Caco-2 (cell line): ENCODE measurements at regions not wholly inside any gene's neighbourhood (a gene's known extent, or its start where the extent isn't known, plus 50 kb on each side); places are given as distances from the start of the nearest gene placed in this dataset.

ENCODE experiments used
- BruUV-seq: library from RNA; stranded (reverse); fragments of 400-500 nt; replicated peaks from 2 replicates; lab custom pipeline; 2021; lab: Mats Ljungman, UMichigan
- CTCF ChIA-PET: fragments of 300-600 bp; sonication (Branson Sonifier 250); formaldehyde crosslinking; loops from one replicate; lab custom pipeline; 2022; ENCODE audit warnings: antibody characterized with exemption; lab: Charles Lee
- POLR2A ChIA-PET: fragments of 300-600 bp; sonication (Branson Sonifier 250); formaldehyde crosslinking; loops from one replicate; lab custom pipeline; 2022; ENCODE audit warnings: antibody characterized with exemption; lab: Charles Lee
- DNase-seq, 2 experiments: peaks; one replicate each; pipeline versions ENCODE4 v3.0.0 to v3.0.0-alpha.2; 2020 to 2022
- H3K27me3 ChIP-seq: replicated peaks from 2 replicates; pipeline ENCODE4 v1.6.0; 2011; ENCODE audit warnings: low read length; ENCODE audit not compliant: control insufficient read depth, insufficient read depth
- H3K36me3 ChIP-seq: 2 replicates; pipeline ENCODE4 v1.5.1; 2011; ENCODE audit warnings: low read length; ENCODE audit not compliant: control insufficient read depth, insufficient read depth
- H3K4me1 ChIP-seq: fragments of 250-450 bp; sonication (Bioruptor Pico); 2 replicates; pipeline ENCODE4 v1.5.1; 2020; ENCODE audit warnings: mild to moderate bottlenecking
- H3K4me3 ChIP-seq: 2 replicates; pipeline ENCODE4 v1.5.1; 2011; ENCODE audit warnings: low read depth, mild to moderate bottlenecking, control low read depth, low read length
- H3K9me3 ChIP-seq: fragments of 250-450 bp; sonication (Bioruptor Pico); 2 replicates; pipeline ENCODE4 v1.5.1; 2020; ENCODE audit warnings: mild to moderate bottlenecking, moderate library complexity
- H3K27ac Mint-ChIP-seq: one replicate; pipeline ENCODE4 v1.8.0; 2022; ENCODE audit warnings: mixed read lengths; ENCODE audit not compliant: unreplicated experiment
- H3K27me3 Mint-ChIP-seq: one replicate; pipeline ENCODE4 v1.8.0; 2022; ENCODE audit warnings: mixed read lengths; ENCODE audit not compliant: insufficient read depth, unreplicated experiment
- H3K36me3 Mint-ChIP-seq: one replicate; pipeline ENCODE4 v1.8.0; 2022; ENCODE audit warnings: mild to moderate bottlenecking, mixed read lengths; ENCODE audit not compliant: insufficient read depth, unreplicated experiment
- H3K4me1 Mint-ChIP-seq: one replicate; pipeline ENCODE4 v1.8.0; 2022; ENCODE audit warnings: low read depth, mixed read lengths; ENCODE audit not compliant: unreplicated experiment
- H3K4me3 Mint-ChIP-seq: one replicate; pipeline ENCODE4 v1.8.0; 2022; ENCODE audit warnings: mild to moderate bottlenecking, moderate library complexity, mixed read lengths; ENCODE audit not compliant: unreplicated experiment
- H3K9me3 Mint-ChIP-seq: one replicate; pipeline ENCODE4 v1.8.0; 2022; ENCODE audit warnings: mixed read lengths; ENCODE audit not compliant: unreplicated experiment
- intact Hi-C: fragments of 100-400 bp; cut with micrococcal nuclease; formaldehyde crosslinking; loops from one replicate; pipeline ENCODE4 v1.10.0; 2022; ENCODE audit not compliant: unreplicated experiment
- TF ChIP-seq, protein P1 (sequence below), 2 experiments: fragments of 200-600 bp in 1 of 2; IDR thresholded peaks; 1 replicate in 1 of 2; 2 replicates in 1 of 2; pipeline versions ENCODE4 v1.5.1 to v1.8.0; 2011 to 2022; ENCODE audit warnings: antibody characterized with exemption in 1 of 2, control low read depth in 1 of 2, inconsistent platforms in 1 of 2, low read depth in 1 of 2, low read length in 1 of 2, mild to moderate bottlenecking in 1 of 2, moderate library complexity in 1 of 2; ENCODE audit not compliant: insufficient read depth in 1 of 2, severe bottlenecking in 1 of 2, unreplicated experiment in 1 of 2

DNA sequence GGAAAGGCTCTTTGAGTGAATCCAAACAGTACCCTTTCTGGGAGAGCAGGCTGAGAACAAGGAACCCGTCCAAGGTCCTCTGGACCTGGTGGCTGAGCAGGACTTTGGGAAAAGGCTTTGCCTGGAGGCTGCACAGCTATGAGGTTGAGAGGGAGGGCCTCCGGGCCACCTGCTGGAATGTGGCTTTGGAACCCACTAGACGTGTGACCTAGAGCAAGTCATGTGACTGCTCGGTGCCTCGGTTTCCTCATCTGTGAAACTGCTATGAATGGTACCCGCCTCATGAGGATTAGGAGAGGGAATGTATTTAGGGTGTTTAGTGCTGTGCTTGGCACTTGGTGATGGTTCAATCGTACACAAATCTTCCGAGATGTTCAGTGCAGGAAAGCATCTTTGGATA lies 50.4 kb downstream of the HAPSTR1 start:
- Histone ChIP-seq H3K4me3 (no peak overlapping the region), H3K9me3 (no peaks in the 10 kb centered on the region), H3K36me3 (no peaks in the 10 kb centered on the region), H3K27me3 (no peaks in the 10 kb centered on the region), H3K4me1 (no peaks in the 10 kb centered on the region)
- H3K27ac Mint-ChIP-seq = no peak overlapping the region
- BruUV-seq = no TSS peak
- intact Hi-C loops = loop anchor here (2.0 kb wide), 1 partner anchor 19 kb away; no protein-coding TSS in a partner anchor
- TF ChIP-seq, protein P1, sequence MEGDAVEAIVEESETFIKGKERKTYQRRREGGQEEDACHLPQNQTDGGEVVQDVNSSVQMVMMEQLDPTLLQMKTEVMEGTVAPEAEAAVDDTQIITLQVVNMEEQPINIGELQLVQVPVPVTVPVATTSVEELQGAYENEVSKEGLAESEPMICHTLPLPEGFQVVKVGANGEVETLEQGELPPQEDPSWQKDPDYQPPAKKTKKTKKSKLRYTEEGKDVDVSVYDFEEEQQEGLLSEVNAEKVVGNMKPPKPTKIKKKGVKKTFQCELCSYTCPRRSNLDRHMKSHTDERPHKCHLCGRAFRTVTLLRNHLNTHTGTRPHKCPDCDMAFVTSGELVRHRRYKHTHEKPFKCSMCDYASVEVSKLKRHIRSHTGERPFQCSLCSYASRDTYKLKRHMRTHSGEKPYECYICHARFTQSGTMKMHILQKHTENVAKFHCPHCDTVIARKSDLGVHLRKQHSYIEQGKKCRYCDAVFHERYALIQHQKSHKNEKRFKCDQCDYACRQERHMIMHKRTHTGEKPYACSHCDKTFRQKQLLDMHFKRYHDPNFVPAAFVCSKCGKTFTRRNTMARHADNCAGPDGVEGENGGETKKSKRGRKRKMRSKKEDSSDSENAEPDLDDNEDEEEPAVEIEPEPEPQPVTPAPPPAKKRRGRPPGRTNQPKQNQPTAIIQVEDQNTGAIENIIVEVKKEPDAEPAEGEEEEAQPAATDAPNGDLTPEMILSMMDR (IDR thresholded peaks at IDR 0.05; ENCODE audit: insufficient read depth in 1 of 2, low read depth in 1 of 2, low read length in 1 of 2, severe bottlenecking in 1 of 2, unreplicated experiment in 1 of 2) = no peak
- H3K4me3 Mint-ChIP-seq = no peak overlapping the region
- H3K36me3 Mint-ChIP-seq = peaks cover 11% of the 10 kb centered on the region
- no peaks in the 10 kb centered on the region for H3K27me3 Mint-ChIP-seq
- H3K4me1 Mint-ChIP-seq = no peaks in the 10 kb centered on the region
- POLR2A ChIA-PET = no interaction called here
- CTCF ChIA-PET = no interaction called here
- no peak for DNase-seq
- H3K9me3 Mint-ChIP-seq = no peaks in the 10 kb centered on the region

DNA sequence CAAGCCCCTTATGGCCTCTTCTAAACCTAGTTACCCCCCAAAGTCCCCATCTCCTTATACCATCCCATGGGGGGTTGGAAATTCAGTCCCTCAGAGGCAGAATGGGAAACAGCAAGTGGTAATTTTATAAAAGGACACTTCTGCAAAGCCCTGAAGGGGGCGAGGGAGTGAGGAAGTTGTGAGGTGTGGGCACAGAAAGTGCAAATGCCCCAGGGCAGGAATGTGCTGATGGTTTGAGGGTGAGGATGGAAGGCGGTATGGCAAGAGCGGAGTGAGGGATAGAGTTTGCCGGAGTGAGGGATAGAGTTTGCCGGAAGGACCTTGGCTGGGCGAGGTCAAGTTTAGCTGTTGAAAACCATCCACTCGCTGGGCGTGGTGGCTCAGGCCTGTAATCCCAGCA lies 52.7 kb downstream of the HAPSTR1 start:
- BruUV-seq = no TSS peak

DNA sequence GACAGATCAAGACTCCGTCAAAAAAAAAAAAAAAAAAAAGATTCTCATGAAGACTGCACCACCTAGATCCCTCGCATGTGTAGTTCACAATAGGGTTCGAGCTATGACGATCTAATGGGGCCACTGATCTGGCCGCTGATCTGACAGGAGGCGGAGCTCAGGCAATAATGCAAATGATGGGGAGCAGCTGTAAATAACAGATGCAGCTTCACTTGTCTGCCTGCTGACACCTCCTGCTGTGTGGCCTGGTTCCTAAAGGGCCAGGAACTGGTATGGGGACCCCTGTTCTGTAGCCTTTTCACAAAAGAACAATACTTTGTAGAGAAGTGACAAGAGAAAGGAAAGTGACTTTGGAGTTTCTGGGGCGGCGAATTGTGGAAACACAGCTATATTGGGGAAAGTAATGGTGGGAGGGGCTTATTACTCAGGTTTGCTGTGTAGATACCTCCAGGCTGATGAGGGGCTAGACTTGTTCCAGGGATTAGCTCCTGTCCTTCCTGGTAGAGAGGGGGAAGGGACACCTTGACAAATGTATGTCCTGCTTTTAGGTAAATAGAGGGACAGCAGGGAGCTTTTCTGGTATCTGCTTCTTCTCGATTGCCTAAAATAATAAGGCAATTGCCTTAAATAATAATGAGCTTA lies 57.1 kb downstream of the HAPSTR1 start:
- Mint-ChIP-seq H3K4me1 (no peaks in the 10 kb centered on the region), H3K27ac (no peak overlapping the region)

More for the DNA sequence above, 52.7 kb downstream of the HAPSTR1 start:
- no peaks in the 10 kb centered on the region for H3K4me1 Mint-ChIP-seq
- no peak overlapping the region for H3K27ac Mint-ChIP-seq
- ChIA-PET CTCF (no interaction called here), POLR2A (no interaction called here)
- Histone ChIP-seq H3K36me3 (no peaks in the 10 kb centered on the region), H3K4me3 (no peak overlapping the region), H3K4me1 (no peaks in the 10 kb centered on the region), H3K9me3 (no peaks in the 10 kb centered on the region), H3K27me3 (no peaks in the 10 kb centered on the region)
- no peaks in the 10 kb centered on the region for H3K27me3 Mint-ChIP-seq
- H3K4me3 Mint-ChIP-seq = no peak overlapping the region
- no peak for DNase-seq
- no peaks in the 10 kb centered on the region for H3K9me3 Mint-ChIP-seq
- H3K36me3 Mint-ChIP-seq = peaks cover 11% of the 10 kb centered on the region
- intact Hi-C loops = no loop called here
- TF ChIP-seq, protein P1 (IDR thresholded peaks at IDR 0.05; ENCODE audit: insufficient read depth in 1 of 2, low read depth in 1 of 2, low read length in 1 of 2, severe bottlenecking in 1 of 2, unreplicated experiment in 1 of 2) = no peak

More for the DNA sequence above, 57.1 kb downstream of the HAPSTR1 start:
- ChIA-PET CTCF (no interaction called here), POLR2A (no interaction called here)
- TF ChIP-seq, protein P1 (IDR thresholded peaks at IDR 0.05; ENCODE audit: insufficient read depth in 1 of 2, low read depth in 1 of 2, low read length in 1 of 2, severe bottlenecking in 1 of 2, unreplicated experiment in 1 of 2) = no peak
- BruUV-seq = no TSS peak
- Histone ChIP-seq H3K27me3 (no peaks in the 10 kb centered on the region), H3K9me3 (no peaks in the 10 kb centered on the region), H3K36me3 (no peaks in the 10 kb centered on the region), H3K4me1 (no peaks in the 10 kb centered on the region), H3K4me3 (no peak overlapping the region)
- Mint-ChIP-seq H3K9me3 (peaks cover 6% of the 10 kb centered on the region), H3K36me3 (peaks cover 9% of the 10 kb centered on the region), H3K4me3 (no peak overlapping the region), H3K27me3 (no peaks in the 10 kb centered on the region)
- intact Hi-C loops = no loop called here
- no peak for DNase-seq
